ENCODE measurements at regions not wholly inside any gene's neighbourhood (a gene's known extent, or its start where the extent isn't known, plus 50 kb on each side); places are given as distances from the start of the nearest gene placed in this dataset.

- no peak overlapping the region for H3K27ac ChIP-seq
- TF ChIP-seq CTCF (conservative IDR thresholded peaks at IDR 0.05) (no peak), ZFX (IDR thresholded peaks at IDR 0.05) (no peak)
Observed at GRCh38 chr2:41151746-41152145, 699.9 kb upstream of the SLC8A1 start.

- no peak overlapping the region for H3K27ac ChIP-seq
Observed at GRCh38 chr2:41152318-41152717, 700.4 kb upstream of the SLC8A1 start.

GRCh38 chr2:41160439-41160838 is 708.5 kb upstream of the SLC8A1 start:
- TF ChIP-seq ZFX (IDR thresholded peaks at IDR 0.05) (no peak), CTCF (conservative IDR thresholded peaks at IDR 0.05) (no peak)
- no peak overlapping the region for H3K27ac ChIP-seq

More at GRCh38 chr2:41152318-41152717, 700.4 kb upstream of the SLC8A1 start:
- TF ChIP-seq ZFX (IDR thresholded peaks at IDR 0.05) (no peak), CTCF (conservative IDR thresholded peaks at IDR 0.05) (no peak)

- TF ChIP-seq ZFX (IDR thresholded peaks at IDR 0.05) (no peak), CTCF (conservative IDR thresholded peaks at IDR 0.05) (no peak)
- no peak overlapping the region for H3K27ac ChIP-seq
Observed at GRCh38 chr2:41167014-41167413, 715.1 kb upstream of the SLC8A1 start.

GRCh38 chr2:41169744-41170143 is 717.9 kb upstream of the SLC8A1 start:
- no peak overlapping the region for H3K27ac ChIP-seq
- no peak for TF ChIP-seq ZFX (IDR thresholded peaks at IDR 0.05)
- TF ChIP-seq CTCF (conservative IDR thresholded peaks at IDR 0.05): no peak

- TF ChIP-seq CTCF (conservative IDR thresholded peaks at IDR 0.05) (no peak), ZFX (IDR thresholded peaks at IDR 0.05) (no peak)
- no peak overlapping the region for H3K27ac ChIP-seq
Observed at GRCh38 chr2:41170589-41170988, 718.7 kb upstream of the SLC8A1 start.

- no peak overlapping the region for H3K27ac ChIP-seq
- TF ChIP-seq CTCF (conservative IDR thresholded peaks at IDR 0.05) (no peak), ZFX (IDR thresholded peaks at IDR 0.05) (no peak)
Observed at GRCh38 chr2:41180387-41180786, 728.5 kb upstream of the SLC8A1 start.
